Daoy (cell line): ENCODE measurements at regions not wholly inside any gene's neighbourhood (a gene's known extent, or its start where the extent isn't known, plus 50 kb on each side); places are given as distances from the start of the nearest gene placed in this dataset.
A peak's percentile ranks its signal among the peaks of the same experiment; 100 is the strongest.
"Not testable (repeated sequence)": the region's sequence is repeated elsewhere in the genome, so short reads cannot be mapped to it uniquely, and the experiment has no call there.

Experiments
- DNase-seq: peaks from one replicate; pipeline ENCODE4 v3.0.0-alpha.2; 2015; ENCODE audit warnings: low read depth

- not testable (repeated sequence) for DNase-seq
Measured at GRCh38 chr9:42325561-42325960, 142.1 kb downstream of the SPATA31A6 start.

DNA sequence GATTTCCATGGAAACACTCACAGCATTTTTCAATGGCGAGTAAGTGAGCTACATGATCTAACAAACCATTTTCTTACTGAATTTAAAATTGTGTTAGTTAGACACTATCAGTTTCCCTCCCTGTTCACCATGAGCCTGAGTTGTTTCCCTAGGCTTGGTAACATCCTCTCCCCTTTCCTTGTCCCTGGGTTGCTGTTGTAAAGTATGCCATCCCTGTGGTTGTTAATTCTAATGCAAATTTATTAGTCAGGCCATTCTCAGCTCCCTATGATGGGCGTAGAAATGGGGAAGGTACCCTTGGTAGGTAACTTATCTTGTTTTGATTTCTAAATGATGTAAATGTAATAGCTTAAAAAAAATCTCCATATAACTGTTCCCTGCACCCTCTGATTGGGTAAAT lies 143.0 kb downstream of the SPATA31A6 start:
- not testable (repeated sequence) for DNase-seq

DNA sequence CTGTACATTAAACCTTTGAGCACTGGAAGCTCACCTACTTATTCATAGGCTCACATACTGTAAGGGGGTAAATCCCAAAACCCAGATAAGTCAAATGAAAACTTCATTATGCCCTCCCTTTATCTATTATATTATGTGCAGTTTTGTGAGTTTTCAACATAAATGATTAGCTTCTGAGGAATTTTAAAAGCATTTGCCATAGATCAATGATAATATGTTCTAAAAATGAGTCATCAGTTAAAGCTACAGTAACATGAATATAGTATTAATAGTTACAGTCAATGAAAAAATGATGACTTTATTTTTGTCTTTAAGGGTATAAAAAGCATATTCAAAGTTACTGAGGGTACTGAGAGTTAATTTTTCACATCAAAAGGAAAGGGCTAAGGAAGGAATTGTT lies 151.9 kb downstream of the SPATA31A6 start:
- DNase-seq = not testable (repeated sequence)

GRCh38 chr9:42335984-42336657 lies 152.7 kb downstream of the SPATA31A6 start:
- not testable (repeated sequence) for DNase-seq

- DNase-seq = not testable (repeated sequence)
Measured at GRCh38 chr9:42338275-42338674, 154.8 kb downstream of the SPATA31A6 start.

DNA sequence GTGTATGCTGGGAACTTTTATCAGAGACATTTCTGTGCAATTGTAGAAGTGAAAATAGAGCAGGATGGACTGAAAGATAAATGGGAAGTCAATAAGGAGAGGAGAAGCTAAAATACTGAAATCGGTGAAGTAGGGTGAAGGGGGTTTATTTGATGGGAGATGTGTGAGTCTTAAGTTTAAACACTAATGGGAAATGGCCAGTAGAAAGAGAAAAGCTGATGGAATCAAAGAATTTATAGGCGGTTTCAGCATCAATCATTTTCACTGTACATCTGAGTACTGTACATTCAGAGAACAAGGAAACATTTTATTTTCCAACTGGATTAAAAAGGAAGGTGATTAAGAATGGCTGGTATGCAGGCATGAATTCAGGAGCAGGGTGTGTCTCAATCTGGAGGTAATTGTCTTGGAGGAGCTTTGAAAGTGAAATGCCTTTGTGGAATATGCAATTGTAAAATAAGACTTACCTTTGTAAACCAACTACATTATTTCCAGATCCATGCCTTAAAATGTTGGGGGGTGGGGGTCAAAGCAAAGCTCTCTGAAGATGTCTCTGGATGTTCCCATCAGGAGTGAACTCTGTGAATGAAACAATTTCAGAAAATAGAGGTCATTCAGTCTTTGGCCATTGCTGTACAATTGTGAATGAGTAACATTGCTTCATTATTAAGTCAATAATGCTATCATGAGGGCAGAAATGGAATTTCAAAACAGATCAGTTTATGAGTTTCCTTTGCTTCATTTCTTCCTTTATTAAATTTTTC lies 156.4 kb downstream of the SPATA31A6 start:
- not testable (repeated sequence) for DNase-seq

DNA sequence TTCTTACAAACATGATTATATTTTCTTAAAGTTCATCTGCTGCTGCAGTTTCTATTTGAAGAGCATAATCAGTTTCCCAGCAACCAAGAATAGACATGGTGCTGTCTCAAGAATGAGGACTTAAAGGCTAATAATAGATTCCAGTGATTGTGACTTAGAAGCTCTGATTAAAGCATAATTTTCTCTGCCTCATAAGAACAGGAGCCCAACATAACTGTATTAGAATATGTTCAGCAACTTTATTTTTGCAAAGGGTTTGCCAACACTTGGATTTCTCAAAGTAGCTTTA lies 156.9 kb downstream of the SPATA31A6 start:
- DNase-seq = not testable (repeated sequence)

- not testable (repeated sequence) for DNase-seq
Measured at GRCh38 chr9:42341860-42342259, 158.4 kb downstream of the SPATA31A6 start.

- not testable (repeated sequence) for DNase-seq
Measured at GRCh38 chr9:42342297-42342696, 158.8 kb downstream of the SPATA31A6 start.

GRCh38 chr9:42344508-42344907 lies 161.0 kb downstream of the SPATA31A6 start:
- DNase-seq = not testable (repeated sequence)

DNA sequence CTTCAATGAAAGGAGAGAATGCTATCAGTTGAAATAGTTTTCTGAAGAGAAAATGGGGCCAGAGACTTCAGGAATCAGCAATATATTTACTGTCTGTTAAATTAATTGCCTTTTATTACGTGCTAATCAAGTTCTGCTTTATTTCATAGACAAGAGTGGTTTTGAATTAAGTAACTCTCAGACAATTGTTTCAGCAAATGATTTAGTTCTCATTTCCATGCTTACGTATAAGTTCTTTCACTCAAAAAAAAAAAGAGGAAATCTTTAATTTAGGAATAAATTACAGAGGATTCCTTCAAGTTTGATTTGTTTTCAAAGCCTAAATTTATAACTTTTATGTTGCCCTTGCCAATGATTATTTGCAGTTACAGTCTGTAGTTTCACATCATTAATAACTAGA lies 163.5 kb downstream of the SPATA31A6 start:
- not testable (repeated sequence) for DNase-seq

DNA sequence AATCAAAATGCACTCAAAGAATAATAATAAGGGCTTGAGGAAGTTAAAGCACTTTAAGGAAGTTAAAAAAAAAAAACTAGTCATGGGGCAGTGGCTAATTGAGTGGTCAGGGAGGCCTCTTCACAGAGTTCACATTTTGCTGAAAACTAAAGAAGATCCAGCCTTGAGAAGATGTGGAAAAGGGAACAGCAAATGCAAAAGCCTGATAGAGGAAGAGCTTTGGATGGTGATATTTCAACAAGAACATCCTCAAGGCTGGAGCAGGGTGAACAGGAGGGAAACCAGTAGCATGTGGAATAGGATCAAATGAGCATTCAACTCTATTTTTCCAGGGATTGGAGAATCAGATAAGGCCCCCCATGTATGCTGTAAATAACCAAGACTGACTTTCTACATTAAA lies 165.7 kb downstream of the SPATA31A6 start:
- not testable (repeated sequence) for DNase-seq

DNA sequence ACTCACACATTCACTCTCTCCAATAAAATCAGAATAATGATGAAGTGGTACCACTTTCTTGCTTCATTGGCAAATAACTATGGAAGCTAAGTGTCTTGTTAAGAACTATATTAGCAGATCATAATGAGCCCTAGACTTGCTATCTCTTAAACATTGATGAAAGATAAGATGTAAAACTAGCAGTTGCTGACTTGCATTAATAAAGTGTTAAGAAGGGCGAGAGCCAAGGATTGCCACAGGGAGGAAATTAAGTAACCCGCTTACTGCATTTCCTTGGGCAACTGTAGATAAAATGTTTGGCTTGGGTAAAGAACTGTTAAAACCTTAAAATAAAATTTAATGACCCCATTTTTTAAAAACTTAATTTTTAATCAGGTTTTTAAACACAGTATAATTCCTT lies 167.0 kb downstream of the SPATA31A6 start:
- not testable (repeated sequence) for DNase-seq

DNA sequence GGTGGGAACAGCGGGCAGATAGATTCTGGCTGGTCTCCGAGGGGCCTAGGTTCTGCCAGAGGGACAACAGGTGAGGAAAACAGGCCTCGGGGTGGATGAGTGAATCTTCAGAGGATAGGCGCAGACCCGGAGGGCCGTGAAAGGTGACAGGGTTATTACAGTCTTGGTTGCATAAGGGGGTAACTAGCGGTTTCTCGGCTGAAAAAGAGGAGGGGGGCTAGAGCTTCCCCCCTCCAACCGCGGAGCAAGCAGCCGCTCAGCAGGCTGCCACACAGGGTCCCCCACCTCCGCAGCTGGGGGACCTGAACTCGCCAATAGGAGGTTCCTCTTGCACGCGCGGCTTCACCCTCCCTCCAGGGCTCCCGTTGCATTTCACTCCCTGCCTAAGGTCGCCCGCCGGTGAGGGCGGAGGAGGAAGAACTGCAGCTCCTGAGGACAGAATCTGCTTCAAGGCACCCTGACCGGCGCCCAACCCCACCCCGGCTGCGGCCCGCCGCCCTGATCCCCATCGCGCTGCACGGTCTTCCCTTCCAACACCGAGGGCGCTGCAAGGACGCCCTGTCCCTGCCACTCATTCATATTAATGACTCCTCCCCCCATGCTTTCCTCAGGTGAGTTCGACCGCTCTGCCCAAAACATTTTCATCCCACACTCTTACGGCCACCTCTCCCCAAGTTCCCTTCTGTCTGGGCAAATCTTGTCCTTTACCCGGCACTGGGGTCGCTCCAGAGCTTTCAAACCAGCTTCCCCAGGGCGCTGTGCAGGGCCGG lies 174.3 kb downstream of the SPATA31A6 start:
- not testable (repeated sequence) for DNase-seq

DNA sequence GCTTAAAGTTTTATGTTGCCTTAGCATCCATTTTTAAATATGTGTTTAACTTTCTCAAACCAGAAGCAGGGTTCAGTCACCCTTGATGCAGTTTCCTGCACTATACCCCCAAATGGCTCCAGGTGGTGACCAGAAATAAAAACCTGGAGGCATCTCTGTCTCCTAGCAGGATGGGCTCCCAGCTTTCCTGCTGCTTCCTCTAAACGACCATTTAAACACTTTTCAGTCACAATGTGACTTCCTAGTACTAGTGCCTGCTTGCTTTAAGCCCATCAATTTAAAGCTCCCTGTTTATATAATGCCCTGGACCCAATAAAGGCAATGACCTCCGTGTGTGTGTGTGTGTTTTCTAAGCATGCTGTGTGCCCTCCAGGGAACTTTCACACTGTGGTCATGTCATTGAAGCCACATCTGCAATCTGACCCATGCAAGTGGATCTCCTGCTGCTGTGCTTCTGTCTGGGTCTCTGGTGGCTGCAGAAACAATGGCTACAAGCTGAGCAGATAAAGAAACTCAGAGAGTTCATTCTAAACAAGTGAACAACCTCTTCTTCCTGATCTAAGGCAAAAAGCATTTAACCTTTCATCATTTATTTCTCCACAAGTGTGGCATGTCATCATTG lies 175.3 kb downstream of the SPATA31A6 start:
- DNase-seq = not testable (repeated sequence)

- not testable (repeated sequence) for DNase-seq
Measured at GRCh38 chr9:42364410-42365243, 181.2 kb downstream of the SPATA31A6 start.

DNA sequence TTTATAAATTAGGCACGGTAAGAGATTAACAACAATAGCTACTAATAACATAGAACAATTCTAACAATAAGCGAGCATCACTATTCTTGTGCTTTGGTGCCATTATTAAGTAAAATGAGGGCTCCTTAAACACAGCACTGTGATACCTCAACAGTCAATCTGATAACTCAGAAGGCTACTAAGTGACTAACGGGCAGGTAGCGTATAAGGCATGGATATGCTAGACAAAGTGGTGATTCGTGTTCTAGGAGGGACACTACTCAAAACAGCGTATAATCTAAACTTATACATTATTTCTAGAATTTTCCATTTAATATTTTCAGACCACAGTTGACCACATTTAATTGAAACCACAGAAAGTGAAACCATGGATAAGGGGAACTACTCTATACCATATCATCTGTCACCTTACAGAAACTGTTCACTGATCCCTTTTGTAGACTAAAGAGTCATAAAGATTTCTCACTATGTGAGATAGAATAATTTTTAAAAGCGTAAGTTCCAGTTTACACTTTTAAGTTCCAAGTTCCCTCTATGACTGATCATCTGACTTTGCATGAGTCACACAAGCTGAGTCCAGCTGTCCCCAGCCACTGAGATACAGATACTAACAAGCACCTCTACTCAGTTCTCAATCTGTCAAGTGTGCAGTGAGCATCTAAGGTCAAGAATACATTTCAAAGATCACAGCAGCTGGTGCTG lies 181.9 kb downstream of the SPATA31A6 start:
- DNase-seq = peak; percentile 39

DNA sequence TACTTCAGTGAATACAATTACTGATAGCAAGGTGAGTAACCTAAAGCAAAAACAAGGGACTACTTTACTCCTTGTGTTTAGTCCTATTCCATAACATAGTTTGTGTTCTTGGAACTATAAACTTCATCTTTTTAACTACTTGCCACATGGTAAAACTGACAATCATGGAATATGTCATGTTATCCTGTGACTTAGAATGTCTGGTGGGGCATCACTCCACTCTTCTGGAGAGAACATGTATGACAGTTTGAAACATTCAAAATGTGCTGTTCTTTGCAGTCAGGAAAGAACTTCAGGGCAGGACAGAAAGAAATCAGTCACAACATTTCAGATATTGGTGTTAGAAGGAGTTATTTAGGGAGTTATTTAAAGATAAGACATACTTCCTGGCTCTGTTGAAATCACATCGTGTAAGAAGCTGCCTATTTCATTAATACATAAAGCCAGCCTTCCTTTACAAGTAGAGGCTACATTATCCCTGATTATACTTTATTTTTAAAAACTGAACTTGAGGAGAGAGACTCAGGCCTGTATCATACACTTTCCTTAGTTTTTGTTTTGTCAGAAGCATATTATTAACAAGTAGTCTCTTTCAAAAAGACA lies 184.9 kb downstream of the SPATA31A6 start:
- DNase-seq = not testable (repeated sequence)

GRCh38 chr9:42370172-42370571 lies 186.7 kb downstream of the SPATA31A6 start:
- DNase-seq = not testable (repeated sequence)

- DNase-seq = not testable (repeated sequence)
Measured at GRCh38 chr9:42371417-42371816, 188.0 kb downstream of the SPATA31A6 start.
